IMR-90 (cell line): ENCODE measurements at regions not wholly inside any gene's neighbourhood (a gene's known extent, or its start where the extent isn't known, plus 50 kb on each side); places are given as distances from the start of the nearest gene placed in this dataset.

ENCODE experiments used
- CEBPB ChIP-seq: IDR thresholded peaks from 2 replicates; pipeline ENCODE4 v1.6.1; 2012; ENCODE audit warnings: low read depth, low read length, improper control_type of control experiment
- CHD1 ChIP-seq: IDR thresholded peaks from 2 replicates; pipeline ENCODE4 v1.6.1; 2012; ENCODE audit warnings: low read depth, low read length, improper control_type of control experiment
- POLR2A ChIP-seq: IDR thresholded peaks from 2 replicates; pipeline ENCODE4 v1.6.1; 2012; ENCODE audit warnings: mild to moderate bottlenecking, low read depth, low read length
- RAD21 ChIP-seq: IDR thresholded peaks from 2 replicates; pipeline ENCODE4 v1.6.1; 2012; ENCODE audit warnings: low read length, improper control_type of control experiment
- TF ChIP-seq, protein P1 (sequence below): conservative IDR thresholded peaks from 2 replicates; pipeline ENCODE4 v1.5.1; 2012; ENCODE audit warnings: mild to moderate bottlenecking, low read depth, low read length, improper control_type of control experiment
- TF ChIP-seq, protein P2 (sequence below): fragments of 150-350 bp; IDR thresholded peaks from 2 replicates; pipeline ENCODE4 v1.6.1; 2016; ENCODE audit warnings: low read depth, mild to moderate bottlenecking, low read length, moderate library complexity, borderline replicate concordance

DNA sequence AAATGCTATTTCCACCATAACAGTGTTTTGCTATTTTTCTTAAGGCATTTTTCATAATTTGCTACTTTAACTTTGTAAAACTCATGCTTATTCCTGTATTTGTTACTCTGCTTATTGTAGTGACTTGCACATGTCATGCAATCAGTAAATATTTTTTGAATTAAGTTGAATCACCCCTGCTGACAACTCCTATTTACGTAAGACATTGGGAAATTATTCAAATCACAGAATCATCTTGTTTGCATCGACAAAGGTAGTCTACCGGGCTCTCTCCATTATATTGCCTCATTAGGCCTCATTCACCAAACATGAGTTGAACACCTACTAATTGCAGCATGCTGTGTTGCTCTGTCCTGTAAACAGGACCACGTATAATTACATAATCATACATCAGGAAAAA lies 478.5 kb upstream of the ZEB2 start:
- TF ChIP-seq CHD1 = no peak
- TF ChIP-seq, protein P1, sequence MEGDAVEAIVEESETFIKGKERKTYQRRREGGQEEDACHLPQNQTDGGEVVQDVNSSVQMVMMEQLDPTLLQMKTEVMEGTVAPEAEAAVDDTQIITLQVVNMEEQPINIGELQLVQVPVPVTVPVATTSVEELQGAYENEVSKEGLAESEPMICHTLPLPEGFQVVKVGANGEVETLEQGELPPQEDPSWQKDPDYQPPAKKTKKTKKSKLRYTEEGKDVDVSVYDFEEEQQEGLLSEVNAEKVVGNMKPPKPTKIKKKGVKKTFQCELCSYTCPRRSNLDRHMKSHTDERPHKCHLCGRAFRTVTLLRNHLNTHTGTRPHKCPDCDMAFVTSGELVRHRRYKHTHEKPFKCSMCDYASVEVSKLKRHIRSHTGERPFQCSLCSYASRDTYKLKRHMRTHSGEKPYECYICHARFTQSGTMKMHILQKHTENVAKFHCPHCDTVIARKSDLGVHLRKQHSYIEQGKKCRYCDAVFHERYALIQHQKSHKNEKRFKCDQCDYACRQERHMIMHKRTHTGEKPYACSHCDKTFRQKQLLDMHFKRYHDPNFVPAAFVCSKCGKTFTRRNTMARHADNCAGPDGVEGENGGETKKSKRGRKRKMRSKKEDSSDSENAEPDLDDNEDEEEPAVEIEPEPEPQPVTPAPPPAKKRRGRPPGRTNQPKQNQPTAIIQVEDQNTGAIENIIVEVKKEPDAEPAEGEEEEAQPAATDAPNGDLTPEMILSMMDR = no peak
- TF ChIP-seq RAD21 = no peak
- no peak for TF ChIP-seq POLR2A
- TF ChIP-seq, protein P2, sequence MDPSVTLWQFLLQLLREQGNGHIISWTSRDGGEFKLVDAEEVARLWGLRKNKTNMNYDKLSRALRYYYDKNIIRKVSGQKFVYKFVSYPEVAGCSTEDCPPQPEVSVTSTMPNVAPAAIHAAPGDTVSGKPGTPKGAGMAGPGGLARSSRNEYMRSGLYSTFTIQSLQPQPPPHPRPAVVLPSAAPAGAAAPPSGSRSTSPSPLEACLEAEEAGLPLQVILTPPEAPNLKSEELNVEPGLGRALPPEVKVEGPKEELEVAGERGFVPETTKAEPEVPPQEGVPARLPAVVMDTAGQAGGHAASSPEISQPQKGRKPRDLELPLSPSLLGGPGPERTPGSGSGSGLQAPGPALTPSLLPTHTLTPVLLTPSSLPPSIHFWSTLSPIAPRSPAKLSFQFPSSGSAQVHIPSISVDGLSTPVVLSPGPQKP = no peak
- no peak for TF ChIP-seq CEBPB
